ENCODE measurements at regions not wholly inside any gene's neighbourhood (a gene's known extent, or its start where the extent isn't known, plus 50 kb on each side); places are given as distances from the start of the nearest gene placed in this dataset.

DNA sequence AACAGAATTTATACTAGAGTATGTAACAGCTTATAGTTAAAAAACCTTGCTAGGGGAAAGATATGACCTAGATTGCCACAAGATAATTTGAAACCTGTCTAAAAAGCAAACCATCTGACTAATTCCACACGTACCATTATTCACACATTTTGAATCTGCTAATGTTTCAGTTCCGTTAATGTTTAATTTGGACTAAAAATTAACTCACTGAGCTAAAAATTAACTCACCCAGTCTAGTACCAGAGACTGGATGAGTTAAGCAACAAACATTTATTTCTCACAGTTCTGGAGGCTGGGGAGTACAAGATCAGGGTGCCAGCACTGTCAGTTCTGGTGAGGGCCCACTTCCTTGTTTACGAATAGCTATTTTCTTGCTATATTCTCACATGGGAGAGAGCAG lies 231.5 kb upstream of the DIAPH2 start:
- peaks cover 2% of the 10 kb centered on the region for H3K4me1 Mint-ChIP-seq (ENCODE audit: unreplicated experiment)
- H3K36me3 Mint-ChIP-seq (ENCODE audit: unreplicated experiment) = no peaks in the 10 kb centered on the region
- peaks cover 4% of the 10 kb centered on the region for H3K9me3 Mint-ChIP-seq (ENCODE audit: unreplicated experiment)
- H3K27me3 Mint-ChIP-seq (ENCODE audit: unreplicated experiment) = no peaks in the 10 kb centered on the region
- no peak for TF ChIP-seq CTCF (IDR thresholded peaks at IDR 0.05)
- H3K4me3 Mint-ChIP-seq (ENCODE audit: unreplicated experiment) = no peak overlapping the region
- no peak overlapping the region for H3K27ac Mint-ChIP-seq (ENCODE audit: unreplicated experiment)
- no peak for DNase-seq (ENCODE audit: extremely low spot score, unreplicated experiment)

GRCh38 chrX:96455078-96455477 lies 229.6 kb upstream of the DIAPH2 start:
- H3K27me3 Mint-ChIP-seq (ENCODE audit: unreplicated experiment) = peaks cover 4% of the 10 kb centered on the region

DNA sequence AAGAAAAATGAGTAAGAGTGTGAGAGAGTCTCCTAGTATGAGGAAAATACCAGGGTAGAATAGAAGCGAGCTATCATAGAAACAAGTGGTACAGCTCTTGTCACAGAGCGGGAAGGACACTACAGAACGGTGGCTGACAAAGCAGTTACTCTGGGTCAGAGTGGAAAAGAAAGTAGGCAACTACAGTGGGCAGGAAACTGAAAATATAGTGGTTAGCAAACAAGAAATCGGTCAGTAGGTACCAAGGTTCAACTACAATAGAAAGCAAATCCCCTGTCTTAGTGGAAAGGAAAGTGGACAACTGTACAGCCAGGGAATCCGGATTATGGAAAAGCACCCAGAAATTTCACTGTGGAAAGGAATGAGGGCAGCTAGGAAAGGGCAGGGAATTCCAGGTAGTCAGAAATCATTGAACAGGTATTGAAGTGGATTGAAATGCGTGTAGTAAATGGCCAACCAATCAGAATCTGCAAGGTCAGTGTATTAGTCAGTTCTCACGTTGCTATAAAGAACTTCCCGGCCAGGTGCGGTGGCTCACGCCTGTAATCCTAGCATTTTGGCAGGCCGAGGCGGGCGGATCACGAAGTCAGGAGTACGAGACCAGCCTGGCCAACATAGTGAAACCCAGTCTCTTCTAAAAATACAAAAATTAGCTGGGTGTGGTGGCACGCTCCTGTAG lies 219.6 kb upstream of the DIAPH2 start:
- H3K27me3 Mint-ChIP-seq (ENCODE audit: unreplicated experiment) = peaks cover 11% of the 10 kb centered on the region
- no peaks in the 10 kb centered on the region for H3K36me3 Mint-ChIP-seq (ENCODE audit: unreplicated experiment)
- no peak for TF ChIP-seq CTCF (IDR thresholded peaks at IDR 0.05)
- no peaks in the 10 kb centered on the region for H3K4me1 Mint-ChIP-seq (ENCODE audit: unreplicated experiment)
- no peak overlapping the region for H3K4me3 Mint-ChIP-seq (ENCODE audit: unreplicated experiment)
- H3K27ac Mint-ChIP-seq (ENCODE audit: unreplicated experiment) = no peak overlapping the region
- no peak for DNase-seq (ENCODE audit: extremely low spot score, unreplicated experiment)
- no peaks in the 10 kb centered on the region for H3K9me3 Mint-ChIP-seq (ENCODE audit: unreplicated experiment)

More at GRCh38 chrX:96455078-96455477, 229.6 kb upstream of the DIAPH2 start:
- H3K36me3 Mint-ChIP-seq (ENCODE audit: unreplicated experiment) = no peaks in the 10 kb centered on the region
- peaks cover 4% of the 10 kb centered on the region for H3K9me3 Mint-ChIP-seq (ENCODE audit: unreplicated experiment)
- H3K27ac Mint-ChIP-seq (ENCODE audit: unreplicated experiment) = no peak overlapping the region
- H3K4me3 Mint-ChIP-seq (ENCODE audit: unreplicated experiment) = no peak overlapping the region
- no peak for DNase-seq (ENCODE audit: extremely low spot score, unreplicated experiment)
- H3K4me1 Mint-ChIP-seq (ENCODE audit: unreplicated experiment) = no peaks in the 10 kb centered on the region
- no peak for TF ChIP-seq CTCF (IDR thresholded peaks at IDR 0.05)

- H3K9me3 Mint-ChIP-seq (ENCODE audit: unreplicated experiment) = no peaks in the 10 kb centered on the region
- H3K36me3 Mint-ChIP-seq (ENCODE audit: unreplicated experiment) = no peaks in the 10 kb centered on the region
- no peaks in the 10 kb centered on the region for H3K4me1 Mint-ChIP-seq (ENCODE audit: unreplicated experiment)
- DNase-seq (ENCODE audit: extremely low spot score, unreplicated experiment) = no peak
- H3K27me3 Mint-ChIP-seq (ENCODE audit: unreplicated experiment) = no peaks in the 10 kb centered on the region
- H3K4me3 Mint-ChIP-seq (ENCODE audit: unreplicated experiment) = no peak overlapping the region
- no peak overlapping the region for H3K27ac Mint-ChIP-seq (ENCODE audit: unreplicated experiment)
- TF ChIP-seq CTCF (IDR thresholded peaks at IDR 0.05) = no peak
These were observed 210.5 kb upstream of the DIAPH2 start for GRCh38 chrX:96474029-96474740.

- H3K4me1 Mint-ChIP-seq (ENCODE audit: unreplicated experiment) = no peaks in the 10 kb centered on the region
- H3K27ac Mint-ChIP-seq (ENCODE audit: unreplicated experiment) = no peak overlapping the region
- H3K4me3 Mint-ChIP-seq (ENCODE audit: unreplicated experiment) = no peak overlapping the region
- no peaks in the 10 kb centered on the region for H3K36me3 Mint-ChIP-seq (ENCODE audit: unreplicated experiment)
- no peaks in the 10 kb centered on the region for H3K27me3 Mint-ChIP-seq (ENCODE audit: unreplicated experiment)
- DNase-seq (ENCODE audit: extremely low spot score, unreplicated experiment) = no peak
- TF ChIP-seq CTCF (IDR thresholded peaks at IDR 0.05) = no peak
- H3K9me3 Mint-ChIP-seq (ENCODE audit: unreplicated experiment) = no peaks in the 10 kb centered on the region
These were observed 209.9 kb upstream of the DIAPH2 start for GRCh38 chrX:96474741-96475125.
